H1 (cell line): ENCODE measurements at regions not wholly inside any gene's neighbourhood (a gene's known extent, or its start where the extent isn't known, plus 50 kb on each side); places are given as distances from the start of the nearest gene placed in this dataset.

Experiments used
- ATF2 ChIP-seq: IDR thresholded peaks from 2 replicates; pipeline ENCODE4 v1.6.1; 2012; ENCODE audit warnings: low read length, inconsistent platforms
- EP300 ChIP-seq, 2 experiments: IDR thresholded peaks; 1 replicate in 1 of 2; 2 replicates in 1 of 2; pipeline ENCODE4 v1.6.1; 2011 to 2012; ENCODE audit warnings: low read depth in 2 of 2, low read length in 2 of 2, mild to moderate bottlenecking in 2 of 2, borderline replicate concordance in 1 of 2, inconsistent platforms in 1 of 2, moderate library complexity in 1 of 2
- EZH2 ChIP-seq: fragments of 200-600 bp; sonication (generic); IDR thresholded peaks from 2 replicates; pipeline ENCODE4 v1.7.1; 2012; ENCODE audit warnings: low read depth, mild to moderate bottlenecking, moderate library complexity, low read length, inconsistent platforms; ENCODE audit not compliant: severe bottlenecking
- JUND ChIP-seq: IDR thresholded peaks from 2 replicates; pipeline ENCODE4 v1.6.1; 2011; ENCODE audit warnings: mild to moderate bottlenecking, improper control_type of control experiment, low read length
- POLR2A ChIP-seq, 2 experiments: IDR thresholded peaks; 1 replicate in 1 of 2; 2 replicates in 1 of 2; pipeline ENCODE4 v1.6.1; 2011; ENCODE audit warnings: low read depth in 2 of 2, low read length in 2 of 2, mild to moderate bottlenecking in 2 of 2; ENCODE audit errors: control extremely low read depth in 1 of 2
- TEAD4 ChIP-seq: IDR thresholded peaks from 2 replicates; pipeline ENCODE4 v1.6.1; 2012; ENCODE audit warnings: low read depth, low read length, inconsistent platforms, mixed read lengths
- TF ChIP-seq, protein P1 (sequence below): IDR thresholded peaks from 2 replicates; pipeline ENCODE4 v1.6.1; 2012; ENCODE audit warnings: inconsistent platforms
- TF ChIP-seq, protein P2 (sequence below), 3 experiments: IDR thresholded peaks; 1 replicate in 2 of 3; 2 replicates in 1 of 3; pipeline versions ENCODE4 v1.5.1 to v1.6.1; 2011; ENCODE audit warnings: low read length in 3 of 3, mild to moderate bottlenecking in 3 of 3, inconsistent platforms in 2 of 3, low read depth in 1 of 3, moderate library complexity in 1 of 3; ENCODE audit not compliant: insufficient read depth in 1 of 3; ENCODE audit errors: control extremely low read depth in 1 of 3

GRCh38 chr9:87829756-87830155, 52.9 kb upstream of the SPATA31E1 start:
- TF ChIP-seq, protein P1, sequence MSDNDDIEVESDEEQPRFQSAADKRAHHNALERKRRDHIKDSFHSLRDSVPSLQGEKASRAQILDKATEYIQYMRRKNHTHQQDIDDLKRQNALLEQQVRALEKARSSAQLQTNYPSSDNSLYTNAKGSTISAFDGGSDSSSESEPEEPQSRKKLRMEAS = no peak
- no peak for TF ChIP-seq POLR2A (IDR thresholded peaks at IDR 0.05; ENCODE audit: control extremely low read depth in 1 of 2, low read depth in 2 of 2, low read length in 2 of 2)
- no peak for TF ChIP-seq EZH2
- no peak for TF ChIP-seq TEAD4
- no peak for TF ChIP-seq EP300 (IDR thresholded peaks at IDR 0.05; ENCODE audit: borderline replicate concordance in 1 of 2, low read depth in 2 of 2, low read length in 2 of 2)
- TF ChIP-seq, protein P2, sequence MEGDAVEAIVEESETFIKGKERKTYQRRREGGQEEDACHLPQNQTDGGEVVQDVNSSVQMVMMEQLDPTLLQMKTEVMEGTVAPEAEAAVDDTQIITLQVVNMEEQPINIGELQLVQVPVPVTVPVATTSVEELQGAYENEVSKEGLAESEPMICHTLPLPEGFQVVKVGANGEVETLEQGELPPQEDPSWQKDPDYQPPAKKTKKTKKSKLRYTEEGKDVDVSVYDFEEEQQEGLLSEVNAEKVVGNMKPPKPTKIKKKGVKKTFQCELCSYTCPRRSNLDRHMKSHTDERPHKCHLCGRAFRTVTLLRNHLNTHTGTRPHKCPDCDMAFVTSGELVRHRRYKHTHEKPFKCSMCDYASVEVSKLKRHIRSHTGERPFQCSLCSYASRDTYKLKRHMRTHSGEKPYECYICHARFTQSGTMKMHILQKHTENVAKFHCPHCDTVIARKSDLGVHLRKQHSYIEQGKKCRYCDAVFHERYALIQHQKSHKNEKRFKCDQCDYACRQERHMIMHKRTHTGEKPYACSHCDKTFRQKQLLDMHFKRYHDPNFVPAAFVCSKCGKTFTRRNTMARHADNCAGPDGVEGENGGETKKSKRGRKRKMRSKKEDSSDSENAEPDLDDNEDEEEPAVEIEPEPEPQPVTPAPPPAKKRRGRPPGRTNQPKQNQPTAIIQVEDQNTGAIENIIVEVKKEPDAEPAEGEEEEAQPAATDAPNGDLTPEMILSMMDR (IDR thresholded peaks at IDR 0.05; ENCODE audit: control extremely low read depth in 1 of 3, insufficient read depth in 1 of 3, low read depth in 1 of 3, low read length in 3 of 3) = no peak
- no peak for TF ChIP-seq JUND
- TF ChIP-seq ATF2 = no peak
